ENCODE measurements at regions not wholly inside any gene's neighbourhood (a gene's known extent, or its start where the extent isn't known, plus 50 kb on each side); places are given as distances from the start of the nearest gene placed in this dataset.

DNA sequence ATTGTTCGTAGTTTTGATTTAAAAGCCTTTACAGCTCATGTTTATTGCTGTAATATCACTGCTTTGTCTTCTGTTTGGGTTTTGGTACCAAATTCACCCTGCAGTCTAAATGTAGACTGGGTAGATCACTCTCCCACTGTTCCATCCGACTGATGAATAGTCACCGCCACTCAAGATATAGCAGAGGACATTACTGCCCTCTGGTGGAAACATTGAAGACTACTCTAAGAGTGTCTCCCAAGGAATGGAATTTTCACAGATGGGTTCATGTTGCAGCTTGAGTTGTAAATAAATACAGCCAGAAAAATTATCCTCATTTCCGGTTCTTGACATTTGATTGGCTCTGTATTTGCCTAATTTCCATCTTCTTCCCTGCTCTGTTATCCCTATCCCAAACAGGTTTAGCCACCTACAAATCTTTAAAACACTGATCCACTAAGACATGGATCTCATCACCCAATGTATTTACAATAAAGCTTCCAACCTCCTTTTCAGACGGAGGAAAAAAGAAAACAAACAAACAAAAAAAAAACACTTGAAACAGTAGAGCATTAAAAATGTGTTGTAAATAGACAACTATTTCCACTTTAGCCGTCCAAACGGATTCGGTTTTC is 198.3 kb upstream of the CPNE8 start:
- Histone ChIP-seq H3K36me3 (replicated peaks in 1 of 2; ENCODE audit: control insufficient read depth in 2 of 2, insufficient read depth in 2 of 2, low read length in 2 of 2) (no peaks in the 10 kb centered on the region), H4K91ac (ENCODE audit: low read depth, low read length, poor library complexity) (no peak overlapping the region), H3K27ac (replicated peaks; ENCODE audit: low read length) (no peak overlapping the region), H3K14ac (ENCODE audit: low read length) (no peak overlapping the region), H3K18ac (ENCODE audit: low read length) (no peak overlapping the region), H3K27me3 (ENCODE audit: control insufficient read depth in 3 of 3, insufficient read depth in 3 of 3, low read depth in 1 of 3, low read length in 3 of 3) (no peaks in the 10 kb centered on the region), H3K23ac (ENCODE audit: low read depth, low read length, poor library complexity) (no peak overlapping the region), H2AFZ (ENCODE audit: low read length) (no peak overlapping the region), H2BK120ac (ENCODE audit: low read depth, low read length) (no peak overlapping the region), H2BK15ac (ENCODE audit: low read length) (no peak overlapping the region), H3K79me1 (ENCODE audit: low read depth, low read length) (no peaks in the 10 kb centered on the region), H3K9ac (ENCODE audit: low read depth, low read length, poor library complexity) (no peak overlapping the region), H3K4me1 (ENCODE audit: control insufficient read depth in 2 of 2, insufficient read depth in 1 of 2, low read depth in 1 of 2, low read length in 2 of 2) (no peaks in the 10 kb centered on the region), H3K9me3 (replicated peaks in 1 of 2; ENCODE audit: control insufficient read depth in 2 of 2, insufficient read depth in 1 of 2, low read depth in 1 of 2, low read length in 2 of 2) (no peaks in the 10 kb centered on the region), H3K4me3 (ENCODE audit: low read length in 2 of 2) (no peak overlapping the region), H2BK5ac (ENCODE audit: low read length) (no peak overlapping the region), H2BK12ac (ENCODE audit: low read length) (no peak overlapping the region), H3K4me2 (ENCODE audit: insufficient read depth, low read length, poor library complexity, severe bottlenecking) (no peak overlapping the region), H2AK5ac (ENCODE audit: low read depth, low read length) (no peak overlapping the region), H3K4ac (ENCODE audit: low read length) (no peak overlapping the region), H4K8ac (ENCODE audit: low read depth, low read length) (no peak overlapping the region)
- no CpG with 5 or more reads among the region's 8 CpGs for WGBS, 2 donors (ENCODE audit: extremely low coverage in 2 of 2, insufficient read length in 2 of 2, insufficient replicate concordance in 1 of 2)
- peak; percentile 65 for DNase-seq (ENCODE audit: low spot score)

DNA sequence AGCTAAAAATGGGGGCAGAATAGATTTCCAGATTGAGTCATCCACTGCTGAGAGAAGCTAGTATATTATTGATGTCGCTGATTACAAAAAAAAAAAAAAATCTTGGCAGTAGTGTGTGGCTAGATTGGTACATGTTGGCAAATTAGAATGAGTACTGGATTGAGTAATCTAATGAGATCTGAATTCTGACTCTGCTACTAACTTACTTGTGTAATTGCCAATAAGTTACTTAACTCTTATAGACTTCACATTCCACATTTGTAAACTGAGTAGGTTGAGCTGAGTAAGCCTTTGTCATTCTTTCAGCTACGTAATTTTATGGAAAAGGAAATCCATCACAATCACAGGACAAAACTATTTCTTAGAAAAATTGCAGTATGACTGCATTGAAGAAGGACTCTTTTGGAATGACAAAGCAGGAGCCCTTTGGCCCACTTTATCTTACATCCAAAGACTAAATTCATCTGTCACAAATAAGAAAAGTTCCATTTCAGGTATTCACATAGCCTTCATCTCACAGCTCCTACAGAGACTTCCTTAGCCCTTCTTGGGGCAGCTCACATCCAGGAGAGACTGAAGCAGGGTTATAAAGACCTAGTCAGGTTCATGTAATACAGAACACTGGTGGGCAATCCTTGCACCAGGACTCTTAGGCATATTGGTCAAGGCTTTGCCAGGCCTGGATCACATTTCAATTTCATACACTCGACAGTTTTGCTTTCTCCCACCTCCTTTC is 197.3 kb upstream of the CPNE8 start:
- H4K91ac ChIP-seq (ENCODE audit: low read depth, low read length, poor library complexity), result no peak overlapping the region
- no peak overlapping the region for H4K8ac ChIP-seq (ENCODE audit: low read depth, low read length)
- no peak overlapping the region for H3K14ac ChIP-seq (ENCODE audit: low read length)
- WGBS, 2 donors (ENCODE audit: extremely low coverage in 2 of 2, insufficient read length in 2 of 2, insufficient replicate concordance in 1 of 2), result no CpG with 5 or more reads among the region's 3 CpGs
- H3K9me3 ChIP-seq (replicated peaks in 1 of 2; ENCODE audit: control insufficient read depth in 2 of 2, insufficient read depth in 1 of 2, low read depth in 1 of 2, low read length in 2 of 2), result no peaks in the 10 kb centered on the region
- H3K27ac ChIP-seq (replicated peaks; ENCODE audit: low read length), result no peak overlapping the region
- no peak overlapping the region for H2AFZ ChIP-seq (ENCODE audit: low read length)
- no peak overlapping the region for H2BK15ac ChIP-seq (ENCODE audit: low read length)
- no peak overlapping the region for H3K4ac ChIP-seq (ENCODE audit: low read length)
- H3K27me3 ChIP-seq (ENCODE audit: control insufficient read depth in 3 of 3, insufficient read depth in 3 of 3, low read depth in 1 of 3, low read length in 3 of 3), result no peaks in the 10 kb centered on the region
- H2BK12ac ChIP-seq (ENCODE audit: low read length), result no peak overlapping the region
- H2BK5ac ChIP-seq (ENCODE audit: low read length), result no peak overlapping the region
- DNase-seq (ENCODE audit: low spot score), result no peak
- H3K4me2 ChIP-seq (ENCODE audit: insufficient read depth, low read length, poor library complexity, severe bottlenecking), result no peak overlapping the region
- H2BK120ac ChIP-seq (ENCODE audit: low read depth, low read length), result no peak overlapping the region
- H3K23ac ChIP-seq (ENCODE audit: low read depth, low read length, poor library complexity), result no peak overlapping the region
- no peaks in the 10 kb centered on the region for H3K4me1 ChIP-seq (ENCODE audit: control insufficient read depth in 2 of 2, insufficient read depth in 1 of 2, low read depth in 1 of 2, low read length in 2 of 2)
- H3K79me1 ChIP-seq (ENCODE audit: low read depth, low read length), result no peaks in the 10 kb centered on the region
- H3K36me3 ChIP-seq (replicated peaks in 1 of 2; ENCODE audit: control insufficient read depth in 2 of 2, insufficient read depth in 2 of 2, low read length in 2 of 2), result no peaks in the 10 kb centered on the region
- H3K4me3 ChIP-seq (ENCODE audit: low read length in 2 of 2), result no peak overlapping the region
- H3K9ac ChIP-seq (ENCODE audit: low read depth, low read length, poor library complexity), result no peak overlapping the region
- H3K18ac ChIP-seq (ENCODE audit: low read length), result no peak overlapping the region
- H2AK5ac ChIP-seq (ENCODE audit: low read depth, low read length), result no peak overlapping the region

DNA sequence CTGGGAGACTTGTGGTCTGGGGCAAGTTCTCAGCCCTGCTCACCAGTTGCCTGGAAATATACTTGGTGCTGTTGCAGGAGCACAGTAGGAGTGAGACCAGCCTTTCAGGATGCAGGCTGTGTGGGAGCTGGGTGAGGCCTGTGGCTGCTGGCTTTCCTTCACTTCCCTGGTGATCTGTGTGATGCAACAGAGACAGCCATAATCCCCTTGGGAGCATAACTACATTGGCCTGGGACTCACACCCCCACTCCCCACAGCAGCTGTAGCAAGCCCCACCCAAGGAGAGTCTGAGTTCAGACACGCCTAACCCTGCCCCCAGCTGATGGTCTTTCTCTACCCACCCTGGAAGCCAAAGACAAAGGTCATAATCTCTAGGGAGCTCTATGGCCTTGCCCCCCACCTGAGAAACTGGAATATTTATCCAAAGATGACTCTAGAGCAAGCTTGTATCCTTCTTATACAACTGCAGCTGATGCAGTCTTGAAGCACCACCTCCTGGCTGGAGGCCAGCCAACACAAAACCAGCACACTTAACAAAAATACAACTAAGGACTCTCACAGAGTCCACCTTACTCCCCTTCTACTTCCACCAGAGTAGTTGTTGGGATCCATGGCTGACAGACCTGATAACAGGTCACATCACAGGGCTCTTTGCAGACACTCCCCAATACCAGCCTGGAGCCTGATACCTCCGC is 190.4 kb upstream of the CPNE8 start:
- H3K4me2 ChIP-seq (ENCODE audit: insufficient read depth, low read length, poor library complexity, severe bottlenecking), result no peak overlapping the region
- H3K36me3 ChIP-seq (replicated peaks in 1 of 2; ENCODE audit: control insufficient read depth in 2 of 2, insufficient read depth in 2 of 2, low read length in 2 of 2), result no peaks in the 10 kb centered on the region
- H2AK5ac ChIP-seq (ENCODE audit: low read depth, low read length), result no peak overlapping the region
- no peak overlapping the region for H4K8ac ChIP-seq (ENCODE audit: low read depth, low read length)
- DNase-seq (ENCODE audit: low spot score), result no peak
- H2BK120ac ChIP-seq (ENCODE audit: low read depth, low read length), result no peak overlapping the region
- H3K4me3 ChIP-seq (ENCODE audit: low read length in 2 of 2), result no peak overlapping the region
- no peak overlapping the region for H3K18ac ChIP-seq (ENCODE audit: low read length)
- no peak overlapping the region for H3K27ac ChIP-seq (replicated peaks; ENCODE audit: low read length)
- no peak overlapping the region for H3K4ac ChIP-seq (ENCODE audit: low read length)
- H3K79me1 ChIP-seq (ENCODE audit: low read depth, low read length), result no peaks in the 10 kb centered on the region
- no peak overlapping the region for H2BK15ac ChIP-seq (ENCODE audit: low read length)
- H3K9ac ChIP-seq (ENCODE audit: low read depth, low read length, poor library complexity), result no peak overlapping the region
- H3K9me3 ChIP-seq (replicated peaks in 1 of 2; ENCODE audit: control insufficient read depth in 2 of 2, insufficient read depth in 1 of 2, low read depth in 1 of 2, low read length in 2 of 2), result no peaks in the 10 kb centered on the region
- no peak overlapping the region for H2BK12ac ChIP-seq (ENCODE audit: low read length)
- no peak overlapping the region for H3K14ac ChIP-seq (ENCODE audit: low read length)
- H3K23ac ChIP-seq (ENCODE audit: low read depth, low read length, poor library complexity), result no peak overlapping the region
- no CpG with 5 or more reads among the region's 2 CpGs for WGBS, 2 donors (ENCODE audit: extremely low coverage in 2 of 2, insufficient read length in 2 of 2, insufficient replicate concordance in 1 of 2)
- H3K27me3 ChIP-seq (ENCODE audit: control insufficient read depth in 3 of 3, insufficient read depth in 3 of 3, low read depth in 1 of 3, low read length in 3 of 3), result no peaks in the 10 kb centered on the region
- no peaks in the 10 kb centered on the region for H3K4me1 ChIP-seq (ENCODE audit: control insufficient read depth in 2 of 2, insufficient read depth in 1 of 2, low read depth in 1 of 2, low read length in 2 of 2)
- no peak overlapping the region for H2AFZ ChIP-seq (ENCODE audit: low read length)
- H4K91ac ChIP-seq (ENCODE audit: low read depth, low read length, poor library complexity), result no peak overlapping the region
- no peak overlapping the region for H2BK5ac ChIP-seq (ENCODE audit: low read length)

DNA sequence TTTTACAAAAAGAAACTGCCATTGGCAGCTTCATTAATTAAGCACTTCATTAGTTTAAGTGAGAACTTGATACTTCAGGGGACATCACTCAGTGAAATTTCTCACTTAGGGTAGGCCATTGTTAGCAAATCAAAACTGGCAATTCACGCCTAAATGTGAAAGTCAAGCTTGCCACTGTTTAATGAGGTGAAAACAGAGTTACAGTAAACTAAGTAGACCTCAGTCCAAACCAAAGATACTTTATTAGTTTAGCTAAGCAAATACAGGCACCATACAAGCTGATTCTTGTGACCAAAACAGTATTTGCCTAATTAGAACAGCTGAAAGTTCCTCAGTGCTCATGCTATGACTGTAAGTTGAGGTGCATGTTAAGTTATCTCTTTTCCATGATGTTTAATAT is 176.5 kb upstream of the CPNE8 start:
- no peaks in the 10 kb centered on the region for H3K36me3 ChIP-seq (replicated peaks in 1 of 2; ENCODE audit: control insufficient read depth in 2 of 2, insufficient read depth in 2 of 2, low read length in 2 of 2)
- H4K8ac ChIP-seq (ENCODE audit: low read depth, low read length), result no peak overlapping the region
- H3K27ac ChIP-seq (replicated peaks; ENCODE audit: low read length), result no peak overlapping the region
- no peak for DNase-seq (ENCODE audit: low spot score)
- H2BK15ac ChIP-seq (ENCODE audit: low read length), result no peak overlapping the region
- H2AK5ac ChIP-seq (ENCODE audit: low read depth, low read length), result no peak overlapping the region
- no CpG with 5 or more reads among the region's 1 CpG for WGBS, 2 donors (ENCODE audit: extremely low coverage in 2 of 2, insufficient read length in 2 of 2, insufficient replicate concordance in 1 of 2)
- no peak overlapping the region for H2AFZ ChIP-seq (ENCODE audit: low read length)
- no peak overlapping the region for H3K4me3 ChIP-seq (ENCODE audit: low read length in 2 of 2)
- no peak overlapping the region for H3K4ac ChIP-seq (ENCODE audit: low read length)
- H3K9me3 ChIP-seq (replicated peaks in 1 of 2; ENCODE audit: control insufficient read depth in 2 of 2, insufficient read depth in 1 of 2, low read depth in 1 of 2, low read length in 2 of 2), result no peaks in the 10 kb centered on the region
- H2BK5ac ChIP-seq (ENCODE audit: low read length), result no peak overlapping the region
- H3K4me2 ChIP-seq (ENCODE audit: insufficient read depth, low read length, poor library complexity, severe bottlenecking), result no peak overlapping the region
- H4K91ac ChIP-seq (ENCODE audit: low read depth, low read length, poor library complexity), result no peak overlapping the region
- no peak overlapping the region for H2BK12ac ChIP-seq (ENCODE audit: low read length)
- H3K79me1 ChIP-seq (ENCODE audit: low read depth, low read length), result no peaks in the 10 kb centered on the region
- H3K18ac ChIP-seq (ENCODE audit: low read length), result no peak overlapping the region
- no peak overlapping the region for H3K14ac ChIP-seq (ENCODE audit: low read length)
- H3K23ac ChIP-seq (ENCODE audit: low read depth, low read length, poor library complexity), result no peak overlapping the region
- H3K27me3 ChIP-seq (ENCODE audit: control insufficient read depth in 3 of 3, insufficient read depth in 3 of 3, low read depth in 1 of 3, low read length in 3 of 3), result no peaks in the 10 kb centered on the region
- H2BK120ac ChIP-seq (ENCODE audit: low read depth, low read length), result no peak overlapping the region
- H3K9ac ChIP-seq (ENCODE audit: low read depth, low read length, poor library complexity), result no peak overlapping the region
- H3K4me1 ChIP-seq (ENCODE audit: control insufficient read depth in 2 of 2, insufficient read depth in 1 of 2, low read depth in 1 of 2, low read length in 2 of 2), result no peaks in the 10 kb centered on the region

All from neuronal stem cell (in vitro differentiated cells).